GM12891 (cell line): ENCODE measurements at regions not wholly inside any gene's neighbourhood (a gene's known extent, or its start where the extent isn't known, plus 50 kb on each side); places are given as distances from the start of the nearest gene placed in this dataset.

Experiments used
- POLR2A ChIP-seq: IDR thresholded peaks from 2 replicates; pipeline ENCODE4 v1.6.1; 2011; ENCODE audit warnings: low read depth, low read length, control low read depth
- POLR2AphosphoS5 ChIP-seq: IDR thresholded peaks from 2 replicates; pipeline ENCODE4 v1.6.1; 2011; ENCODE audit warnings: low read depth, low read length, control low read depth

DNA sequence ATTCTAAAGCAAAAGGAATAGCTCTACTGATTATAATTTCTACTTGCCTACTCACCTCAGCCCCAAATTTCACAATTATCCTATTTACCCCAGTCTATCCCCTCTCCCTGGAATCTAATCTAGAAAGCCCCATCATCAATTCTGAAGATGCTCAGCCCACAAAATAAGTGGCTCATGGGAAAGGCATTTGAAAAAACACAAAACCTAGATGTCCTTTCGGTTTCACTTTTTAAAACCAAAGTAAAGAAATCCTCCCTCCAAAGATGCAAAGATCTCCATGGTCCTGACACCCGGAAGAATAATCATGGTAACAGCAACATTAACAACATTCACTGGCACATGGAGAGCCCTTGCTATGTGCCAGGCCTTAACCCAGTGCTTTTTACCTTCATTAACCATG is 224.8 kb downstream of the FGFR2 start:
- no peak for TF ChIP-seq POLR2A
- TF ChIP-seq POLR2AphosphoS5 = no peak
